Coronary artery (tissue), 2 donors: ENCODE measurements at regions not wholly inside any gene's neighbourhood (a gene's known extent, or its start where the extent isn't known, plus 50 kb on each side); places are given as distances from the start of the nearest gene placed in this dataset.

ENCODE experiments used
- DNase-seq: peaks from one replicate; pipeline ENCODE4 v3.0.0-alpha.2; 2017; ENCODE audit warnings: low spot score
- H3K27ac ChIP-seq, 2 donors: fragments of 200-600 bp; sonication (generic); one replicate each; pipeline ENCODE4 v1.5.1; 2016 to 2019
- H3K4me3 ChIP-seq: fragments of 200-600 bp; sonication (generic); 2 replicates; pipeline ENCODE4 v1.5.1; 2016; ENCODE audit warnings: mild to moderate bottlenecking, moderate library complexity
- TF ChIP-seq, protein P1 (sequence below): fragments of 200-600 bp; sonication (generic); IDR thresholded peaks from one replicate; pipeline ENCODE4 v1.5.1; 2019; ENCODE audit warnings: antibody characterized with exemption

DNA sequence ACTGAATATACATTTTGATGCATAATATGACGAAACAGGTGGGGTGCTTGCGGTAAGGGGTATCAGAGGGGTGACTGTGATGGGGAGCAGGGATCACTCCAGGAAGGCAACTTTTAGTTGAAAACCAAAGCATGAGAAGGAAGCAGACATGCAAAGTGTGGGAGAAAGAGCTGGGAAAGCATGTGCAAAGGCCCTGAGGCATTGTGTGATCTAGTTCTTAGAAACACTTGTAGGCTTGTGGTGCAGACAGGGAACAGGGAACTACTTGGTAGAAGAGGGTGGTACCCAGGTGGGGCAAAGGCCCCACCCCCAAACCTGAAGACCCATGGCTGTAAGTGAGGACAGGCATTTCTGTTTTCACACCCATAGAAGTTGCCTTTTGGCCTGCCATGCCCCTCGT is 459.9 kb upstream of the EEF2KMT start:
- Histone ChIP-seq H3K4me3 (no peak overlapping the region), H3K27ac (no peak overlapping the region)
- no peak for DNase-seq
- TF ChIP-seq, protein P1, sequence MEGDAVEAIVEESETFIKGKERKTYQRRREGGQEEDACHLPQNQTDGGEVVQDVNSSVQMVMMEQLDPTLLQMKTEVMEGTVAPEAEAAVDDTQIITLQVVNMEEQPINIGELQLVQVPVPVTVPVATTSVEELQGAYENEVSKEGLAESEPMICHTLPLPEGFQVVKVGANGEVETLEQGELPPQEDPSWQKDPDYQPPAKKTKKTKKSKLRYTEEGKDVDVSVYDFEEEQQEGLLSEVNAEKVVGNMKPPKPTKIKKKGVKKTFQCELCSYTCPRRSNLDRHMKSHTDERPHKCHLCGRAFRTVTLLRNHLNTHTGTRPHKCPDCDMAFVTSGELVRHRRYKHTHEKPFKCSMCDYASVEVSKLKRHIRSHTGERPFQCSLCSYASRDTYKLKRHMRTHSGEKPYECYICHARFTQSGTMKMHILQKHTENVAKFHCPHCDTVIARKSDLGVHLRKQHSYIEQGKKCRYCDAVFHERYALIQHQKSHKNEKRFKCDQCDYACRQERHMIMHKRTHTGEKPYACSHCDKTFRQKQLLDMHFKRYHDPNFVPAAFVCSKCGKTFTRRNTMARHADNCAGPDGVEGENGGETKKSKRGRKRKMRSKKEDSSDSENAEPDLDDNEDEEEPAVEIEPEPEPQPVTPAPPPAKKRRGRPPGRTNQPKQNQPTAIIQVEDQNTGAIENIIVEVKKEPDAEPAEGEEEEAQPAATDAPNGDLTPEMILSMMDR = no peak

DNA sequence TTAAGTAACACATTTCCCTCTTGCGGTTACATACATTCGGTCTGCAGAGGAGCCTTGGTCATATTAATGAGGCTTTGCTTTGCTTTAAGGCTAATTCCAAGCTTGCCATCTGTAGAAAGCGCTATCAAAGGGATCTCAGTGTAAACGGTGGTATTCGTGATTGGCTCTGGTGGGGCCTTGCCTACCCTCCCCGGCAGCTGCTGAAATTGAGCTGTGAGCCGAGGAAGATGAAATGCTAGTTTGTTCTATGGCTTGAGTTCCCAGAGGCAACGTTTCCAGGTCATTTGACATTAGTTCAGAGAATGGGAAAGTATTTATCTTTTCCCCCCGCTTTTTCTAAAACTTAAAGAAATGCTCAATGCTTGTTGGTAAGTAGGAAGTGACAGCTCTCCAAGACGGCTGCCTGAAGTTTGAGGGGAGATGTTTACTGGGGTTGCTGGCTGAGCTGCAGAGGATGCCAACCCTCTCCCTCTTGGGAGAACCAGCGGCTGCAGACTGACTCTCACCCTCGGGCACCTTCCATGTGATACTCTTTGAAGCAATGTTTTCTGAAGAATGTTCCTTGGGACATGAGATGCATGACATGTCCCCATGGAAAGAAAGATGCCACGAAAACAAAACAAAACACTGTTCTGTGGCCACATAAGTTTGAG is 458.7 kb upstream of the EEF2KMT start:
- no peak for DNase-seq
- H3K27ac ChIP-seq = no peak overlapping the region
- TF ChIP-seq, protein P1 = no peak
- H3K4me3 ChIP-seq = no peak overlapping the region

DNA sequence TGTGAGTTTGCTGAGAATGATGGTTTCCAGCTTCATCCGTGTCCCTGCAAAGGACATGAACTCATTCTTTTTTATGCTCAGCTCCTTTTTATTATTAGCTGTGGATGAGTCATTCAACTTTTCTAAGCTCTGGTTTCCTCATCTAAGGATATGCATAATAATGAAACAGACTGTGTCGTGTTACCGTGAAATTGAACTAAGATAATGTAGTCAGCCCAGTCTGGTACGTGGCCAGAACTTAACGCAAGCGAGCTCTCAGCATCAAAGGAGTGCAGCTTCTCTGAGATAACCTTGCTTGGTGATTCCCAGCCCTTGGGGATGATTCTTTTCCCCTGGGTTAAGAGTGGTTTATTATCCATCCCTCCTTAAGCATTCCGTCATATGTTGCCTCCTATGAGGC is 454.3 kb upstream of the EEF2KMT start:
- H3K4me3 ChIP-seq = no peak overlapping the region
- no peak for DNase-seq
- TF ChIP-seq, protein P1 = no peak
- no peak overlapping the region for H3K27ac ChIP-seq

DNA sequence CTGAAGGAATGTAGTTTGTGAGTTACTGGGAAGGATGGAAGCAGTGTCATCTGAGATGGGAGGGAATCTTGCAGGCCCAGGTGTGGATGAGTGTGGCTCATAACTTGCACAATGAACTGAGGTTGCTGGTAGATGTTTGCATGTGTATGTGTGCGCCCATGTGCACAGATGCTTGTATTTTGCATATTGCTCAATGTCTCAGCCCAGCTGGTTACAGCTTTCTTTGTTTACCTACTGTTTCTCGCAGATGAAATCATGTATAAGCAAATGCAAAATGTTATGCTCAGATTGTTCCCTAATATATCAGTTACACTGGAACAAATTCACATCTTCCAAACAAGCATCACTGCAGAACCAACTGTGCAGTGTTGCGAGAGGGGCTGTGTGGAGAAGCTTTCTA is 452.2 kb upstream of the EEF2KMT start:
- DNase-seq = no peak
- TF ChIP-seq, protein P1 = no peak
- Histone ChIP-seq H3K4me3 (no peak overlapping the region), H3K27ac (no peak overlapping the region)

DNA sequence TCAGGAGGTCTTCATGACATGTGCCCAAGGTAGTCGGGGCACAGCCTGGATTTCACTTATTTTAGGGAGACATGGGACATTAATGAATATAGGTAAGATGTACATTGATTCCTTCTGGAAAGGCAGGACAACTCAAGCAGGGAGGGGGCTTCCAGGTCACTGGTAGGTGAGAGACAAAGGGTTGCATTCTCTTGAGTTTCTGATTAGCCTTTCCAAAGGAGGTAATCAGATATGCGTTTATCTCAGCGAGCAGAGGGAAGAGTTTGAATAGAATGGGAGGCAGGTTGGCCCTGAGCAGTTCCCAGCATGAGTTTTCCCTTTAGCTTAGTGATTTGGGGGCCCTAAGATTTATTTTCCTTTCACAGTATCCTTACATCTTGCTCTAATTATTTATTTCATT is 443.8 kb upstream of the EEF2KMT start:
- no peak overlapping the region for H3K4me3 ChIP-seq
- TF ChIP-seq, protein P1 = no peak
- no peak overlapping the region for H3K27ac ChIP-seq
- DNase-seq = no peak

DNA sequence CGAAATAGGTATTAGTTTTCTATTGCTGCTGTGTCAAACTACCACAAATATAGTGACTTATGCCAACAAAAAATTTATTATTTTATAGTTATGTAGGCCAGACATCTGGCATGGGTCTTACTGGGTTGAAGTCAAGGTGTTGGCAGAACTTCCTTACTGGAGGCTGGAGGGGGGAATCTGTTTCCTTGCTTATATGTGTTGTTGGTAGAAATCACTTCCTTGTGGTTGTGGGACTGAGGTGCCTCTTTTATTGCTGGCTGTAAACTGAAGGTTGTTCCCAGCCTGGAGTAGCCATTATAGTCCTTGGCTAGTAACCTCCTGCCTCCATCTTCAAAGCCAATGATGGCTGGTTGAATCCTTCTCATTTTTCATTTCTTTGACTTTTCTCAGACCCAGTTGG is 439.8 kb upstream of the EEF2KMT start:
- H3K27ac ChIP-seq = no peak overlapping the region
- DNase-seq = no peak
- H3K4me3 ChIP-seq = no peak overlapping the region
- TF ChIP-seq, protein P1 = no peak

DNA sequence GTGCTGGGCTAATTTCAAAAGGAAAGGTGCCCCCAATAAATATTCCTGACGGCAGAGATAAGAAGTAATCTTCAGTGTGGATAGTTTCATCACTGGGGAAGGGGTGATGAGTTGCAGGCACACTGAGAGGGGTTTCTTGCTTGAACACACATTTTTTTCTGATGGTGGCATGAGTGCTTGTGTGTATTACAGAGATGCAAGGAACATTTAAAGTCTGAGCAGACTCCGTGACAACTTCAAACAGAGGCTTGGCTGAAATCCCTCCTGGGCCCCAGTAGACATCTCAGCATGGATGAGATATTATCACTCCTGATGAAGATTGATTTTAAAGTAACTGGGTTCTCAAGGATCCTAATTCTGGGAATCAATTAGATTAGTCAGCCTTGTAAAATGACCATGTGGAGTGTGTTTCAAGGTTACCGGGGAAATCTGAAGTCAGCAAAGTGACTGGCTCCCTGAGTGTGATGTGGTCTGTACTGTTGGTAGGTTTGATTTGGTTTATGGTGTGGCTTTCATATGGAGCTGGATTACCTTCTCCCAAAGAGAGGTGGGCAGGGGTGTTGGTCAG is 435.8 kb upstream of the EEF2KMT start:
- DNase-seq = no peak
- Histone ChIP-seq H3K4me3 (no peak overlapping the region), H3K27ac (no peak overlapping the region)
- TF ChIP-seq, protein P1 = no peak
